GM19238 (cell line): ENCODE measurements at regions not wholly inside any gene's neighbourhood (a gene's known extent, or its start where the extent isn't known, plus 50 kb on each side); places are given as distances from the start of the nearest gene placed in this dataset.

Experiments used
- DNase-seq: peaks from one replicate; pipeline ENCODE4 v3.0.0; 2011; ENCODE audit warnings: low spot score; ENCODE audit not compliant: insufficient read length

GRCh38 chr5:58357799-58358500 lies 101.9 kb downstream of the PLK2 start:
- DNase-seq: no peak

DNA sequence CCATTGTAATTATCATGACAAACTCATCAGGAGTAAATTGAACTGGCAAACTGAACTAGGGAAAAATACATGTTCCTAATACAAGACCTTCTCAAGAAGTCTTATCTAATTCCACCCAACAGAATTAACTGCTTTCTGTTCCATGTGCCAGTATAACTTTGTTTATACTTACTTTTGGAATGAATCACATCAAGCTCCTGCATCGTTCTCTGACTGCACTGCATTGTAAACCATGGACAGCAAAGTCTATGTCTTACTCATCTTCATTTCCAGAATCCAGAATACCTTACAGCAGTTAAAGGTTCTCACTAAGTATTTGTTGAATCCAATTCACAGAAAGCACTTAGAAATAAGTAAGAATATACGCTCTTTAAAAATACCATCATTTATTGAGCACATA lies 102.8 kb downstream of the PLK2 start:
- DNase-seq: no peak

GRCh38 chr5:58356662-58357061 lies 103.2 kb downstream of the PLK2 start:
- DNase-seq: no peak

DNA sequence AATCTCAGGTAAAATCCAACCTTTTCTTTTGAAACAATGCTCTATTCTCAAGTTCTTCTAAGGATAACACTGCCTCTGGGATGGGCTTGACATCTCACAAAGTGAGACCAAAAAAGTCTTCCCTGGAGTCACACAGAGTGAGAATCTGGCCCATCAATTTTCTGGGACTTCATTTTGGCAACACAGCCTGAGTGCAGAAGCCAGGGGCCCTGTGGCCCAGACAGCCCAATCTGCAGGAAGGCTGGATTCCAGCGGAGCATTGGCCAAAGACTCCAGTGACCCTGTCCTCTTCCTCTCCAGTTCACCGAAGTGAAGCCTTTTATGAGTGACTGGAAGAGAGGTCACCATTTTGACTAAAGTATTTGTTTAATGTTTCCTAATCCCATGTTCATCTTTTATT lies 105.1 kb downstream of the PLK2 start:
- DNase-seq: no peak

DNA sequence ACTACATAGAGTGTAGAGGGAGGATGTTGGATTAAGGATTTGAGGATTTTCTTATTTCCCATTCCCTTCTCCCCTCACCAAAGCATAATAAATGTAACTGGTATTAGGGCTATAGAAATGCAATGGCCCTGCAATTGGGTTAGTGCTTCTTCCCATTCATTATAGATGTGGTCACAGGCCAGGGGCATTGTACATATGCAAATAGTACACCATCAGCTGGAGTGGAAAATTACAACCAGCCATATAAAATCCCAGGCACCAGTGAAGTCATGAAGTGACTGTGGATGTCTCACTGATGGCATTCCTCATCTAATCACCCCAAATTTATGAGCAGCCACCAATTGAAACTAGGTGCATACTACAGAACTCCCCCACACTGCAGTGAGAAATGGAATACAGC lies 105.9 kb downstream of the PLK2 start:
- no peak for DNase-seq

- no peak for DNase-seq
These were observed 108.7 kb downstream of the PLK2 start for GRCh38 chr5:58351190-58351589.

DNA sequence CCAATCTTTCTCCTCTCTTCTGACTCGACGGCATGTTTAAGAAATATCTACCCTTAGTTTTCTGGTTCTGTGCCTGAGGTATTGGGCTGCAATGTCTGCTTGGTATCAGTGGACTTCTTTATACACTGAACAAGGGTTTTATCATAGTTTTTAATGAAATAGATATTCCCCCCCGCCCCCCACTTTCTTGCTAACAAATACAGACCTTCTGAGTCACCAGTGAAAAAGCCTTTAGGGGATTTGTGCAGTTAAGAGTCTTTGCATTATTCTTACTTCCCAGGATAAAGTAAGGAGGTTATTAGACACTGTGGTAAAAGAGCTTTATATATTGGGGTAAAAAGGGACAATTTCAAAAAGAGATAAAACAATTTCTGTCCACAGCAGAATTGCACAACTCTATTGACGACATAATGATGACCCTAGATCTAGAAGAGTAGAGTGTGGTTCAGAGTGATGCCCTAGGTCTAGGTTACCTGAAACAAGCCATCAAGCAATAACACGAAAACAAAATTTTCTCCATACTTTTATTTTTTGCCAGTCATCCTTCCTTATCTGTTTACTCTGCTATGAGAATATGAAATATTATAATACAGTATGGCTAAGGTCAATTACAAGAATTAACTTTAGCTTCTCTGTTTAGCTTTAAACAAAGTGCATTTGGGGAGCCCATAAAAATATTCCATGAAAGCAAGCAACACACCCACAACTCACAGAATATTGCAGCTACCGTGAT lies 110.7 kb downstream of the PLK2 start:
- no peak for DNase-seq

GRCh38 chr5:58346041-58346440 lies 113.8 kb downstream of the PLK2 start:
- no peak for DNase-seq

GRCh38 chr5:58341476-58341875 lies 118.4 kb downstream of the PLK2 start:
- no peak for DNase-seq

GRCh38 chr5:58335518-58335917 lies 124.4 kb downstream of the PLK2 start:
- DNase-seq: no peak

- no peak for DNase-seq
These were observed 125.9 kb downstream of the PLK2 start for GRCh38 chr5:58334035-58334434.

GRCh38 chr5:58330781-58331180 lies 129.1 kb downstream of the PLK2 start:
- DNase-seq: no peak

GRCh38 chr5:58327289-58327688 lies 132.6 kb downstream of the PLK2 start:
- DNase-seq: no peak

- no peak for DNase-seq
These were observed 133.9 kb downstream of the PLK2 start for GRCh38 chr5:58326022-58326421.

GRCh38 chr5:58322453-58322852 lies 137.4 kb downstream of the PLK2 start:
- DNase-seq: no peak

DNA sequence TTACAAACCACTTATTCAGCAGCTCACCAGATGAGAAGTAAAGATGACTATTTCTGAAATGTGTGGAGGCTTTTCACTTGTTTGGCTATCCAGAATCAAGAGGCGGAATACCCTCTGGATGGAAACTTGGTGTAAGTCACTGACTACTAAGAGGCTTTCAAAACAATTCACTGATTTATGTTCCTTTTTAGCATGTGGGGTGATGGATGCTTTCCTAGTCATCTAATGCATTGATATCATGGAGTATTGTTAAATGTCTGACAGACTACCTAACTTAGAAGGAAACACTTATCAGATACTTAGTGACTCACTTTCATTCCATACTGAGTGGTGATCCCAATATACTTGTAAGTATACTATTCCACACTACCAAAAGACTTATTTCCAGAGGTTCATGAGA lies 141.4 kb downstream of the PLK2 start:
- DNase-seq: no peak

- DNase-seq: no peak
These were observed 142.1 kb downstream of the PLK2 start for GRCh38 chr5:58317808-58318207.

GRCh38 chr5:58317009-58317408 lies 142.9 kb downstream of the PLK2 start:
- no peak for DNase-seq

GRCh38 chr5:58315794-58316193 lies 144.1 kb downstream of the PLK2 start:
- no peak for DNase-seq

- DNase-seq: no peak
These were observed 145.3 kb downstream of the PLK2 start for GRCh38 chr5:58314356-58315210.

GRCh38 chr5:58312299-58312698 lies 147.6 kb downstream of the PLK2 start:
- no peak for DNase-seq

DNA sequence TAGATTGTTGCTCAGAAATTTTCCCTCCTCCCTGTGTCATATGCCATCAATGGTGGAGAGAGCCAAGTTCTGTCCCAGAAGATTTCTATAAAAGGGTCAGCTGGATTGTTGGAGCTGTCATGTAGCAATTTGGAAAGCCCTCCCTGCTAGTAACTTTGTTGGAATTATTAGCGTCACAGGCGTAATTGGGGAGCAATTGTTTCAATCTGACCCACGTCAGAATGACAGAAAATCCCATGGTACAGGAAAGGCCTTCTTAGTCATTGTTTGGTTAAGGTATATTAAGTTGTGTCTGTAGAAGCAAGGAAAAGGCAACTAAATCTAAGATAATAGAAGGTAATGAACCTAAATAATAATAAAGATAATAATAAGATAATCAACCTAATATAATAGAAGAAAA lies 148.4 kb downstream of the PLK2 start:
- DNase-seq: no peak
